CD4-positive, alpha-beta T cell treated with Interleukin-6 for 4 hours (primary cell): ENCODE measurements at regions not wholly inside any gene's neighbourhood (a gene's known extent, or its start where the extent isn't known, plus 50 kb on each side); places are given as distances from the start of the nearest gene placed in this dataset.

Experiments used
- DNase-seq: peaks from one replicate; pipeline ENCODE4 v3.0.0-alpha.2; 2020; ENCODE audit warnings: mixed read lengths

DNA sequence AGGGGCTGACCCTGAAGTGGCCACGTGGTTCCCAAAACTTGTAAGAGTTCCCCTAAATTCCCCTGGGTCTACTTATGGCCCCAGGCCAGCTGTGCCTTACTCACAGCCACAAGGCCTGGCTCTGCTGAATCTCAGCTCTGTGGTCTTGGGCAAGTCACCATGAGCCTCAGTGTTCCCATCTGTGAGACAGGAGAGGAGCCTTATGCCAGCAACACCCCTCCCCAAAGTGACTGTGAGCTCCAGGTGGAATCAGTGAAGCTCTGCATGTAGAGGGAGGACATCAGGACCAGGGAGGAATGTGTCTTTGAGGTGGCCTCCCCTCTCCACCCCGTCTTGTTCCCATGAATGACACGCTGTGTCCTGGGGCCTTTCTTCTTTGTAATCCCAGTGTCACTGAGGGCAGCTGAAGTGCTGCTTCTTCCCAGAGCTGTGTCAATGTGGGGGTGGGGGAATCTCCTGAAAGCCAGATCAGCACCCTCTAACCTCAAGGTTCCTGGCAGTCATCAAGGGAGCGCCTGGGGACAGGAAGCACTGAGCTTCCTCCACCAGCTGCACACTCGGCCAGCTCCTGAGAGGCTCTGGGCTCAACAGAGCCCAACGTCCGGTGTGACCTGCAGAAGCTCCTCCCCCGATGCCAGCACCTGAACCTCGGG lies 258.9 kb downstream of the UACA start:
- peak; percentile 49 for DNase-seq

GRCh38 chr15:70503798-70504298 lies 259.5 kb downstream of the UACA start:
- DNase-seq = no peak

DNA sequence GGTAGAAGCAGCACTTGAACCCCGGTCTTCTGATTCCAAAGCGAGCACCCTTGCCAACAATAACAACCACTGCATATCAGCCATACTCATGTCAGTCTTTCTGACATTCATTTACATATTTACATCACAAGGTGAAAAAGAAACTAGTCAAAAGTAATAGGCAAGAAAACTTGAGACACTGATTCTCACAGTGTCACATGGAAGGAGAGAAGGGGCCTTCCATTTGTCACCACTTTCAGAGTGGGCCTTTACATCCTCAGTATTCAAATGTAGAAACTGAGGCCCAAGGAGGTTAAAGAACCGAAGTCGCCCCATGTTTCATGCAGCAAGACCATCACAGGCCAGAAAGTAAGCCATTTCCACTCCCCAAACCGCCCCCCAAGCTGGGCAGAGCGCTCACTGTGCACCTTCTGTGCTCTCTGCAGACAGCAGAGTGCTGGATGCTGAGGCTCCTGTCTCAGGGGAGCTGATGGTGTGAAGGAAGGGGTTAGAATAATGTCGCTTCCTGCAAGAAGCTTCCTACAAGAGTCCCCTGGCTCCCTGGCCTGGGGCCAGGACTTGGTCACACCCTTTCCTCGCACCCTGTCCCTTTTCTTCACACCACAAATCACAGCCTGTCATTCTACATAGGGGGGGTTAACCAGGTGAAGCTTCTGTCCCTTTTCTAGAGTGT lies 260.1 kb downstream of the UACA start:
- DNase-seq = peak; percentile 36

GRCh38 chr15:70502529-70502928 lies 260.8 kb downstream of the UACA start:
- no peak for DNase-seq

- DNase-seq = no peak
These were observed 261.5 kb downstream of the UACA start for GRCh38 chr15:70501849-70502248.

DNA sequence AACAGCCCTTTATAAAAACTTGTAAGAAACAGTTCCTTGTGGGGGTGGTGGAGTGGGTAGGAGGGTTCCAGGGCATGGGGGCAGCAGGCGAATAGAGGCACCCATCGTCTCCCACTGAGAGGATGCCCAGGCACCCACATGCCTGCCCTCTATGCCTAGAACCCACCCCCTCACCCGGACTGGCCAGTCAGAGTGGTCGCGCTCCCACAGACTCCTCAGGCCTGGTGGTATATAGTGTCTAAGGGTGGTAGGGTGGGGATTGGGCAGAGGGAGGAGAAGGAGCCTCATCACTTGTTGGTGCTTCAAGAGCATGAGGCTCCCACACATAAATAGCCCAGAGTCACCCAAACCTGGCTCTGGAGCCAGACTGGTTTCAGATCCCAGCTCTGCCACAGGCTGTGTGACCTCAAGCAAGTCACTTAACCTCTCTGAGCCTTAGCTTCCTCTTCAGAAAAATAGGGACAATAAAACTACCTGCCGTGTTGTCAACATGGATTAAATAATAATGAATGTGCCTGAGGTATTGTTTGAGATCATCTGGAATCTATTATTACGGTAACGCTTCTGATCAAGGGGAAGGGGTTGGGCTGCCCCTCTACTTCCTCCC lies 262.1 kb downstream of the UACA start:
- no peak for DNase-seq

DNA sequence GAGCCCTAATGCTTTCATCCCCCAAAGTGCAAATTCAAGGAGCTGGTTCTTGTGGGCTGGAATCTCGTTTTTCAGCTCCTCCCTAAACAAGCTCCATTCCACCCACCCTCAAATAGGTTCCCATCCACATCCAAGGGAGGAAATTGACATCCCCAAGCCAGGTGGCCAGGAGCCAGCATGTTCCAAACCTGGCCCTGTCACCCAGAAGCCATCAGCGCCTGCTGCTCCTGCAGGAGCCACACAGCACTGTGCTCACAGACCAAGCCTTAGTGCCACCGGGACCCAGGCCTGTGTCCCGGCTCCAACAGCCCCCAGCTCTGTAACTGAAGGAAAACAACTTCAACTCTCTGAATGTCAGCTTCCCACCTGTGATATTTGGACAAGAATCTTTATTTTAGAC lies 263.6 kb downstream of the UACA start:
- no peak for DNase-seq

DNA sequence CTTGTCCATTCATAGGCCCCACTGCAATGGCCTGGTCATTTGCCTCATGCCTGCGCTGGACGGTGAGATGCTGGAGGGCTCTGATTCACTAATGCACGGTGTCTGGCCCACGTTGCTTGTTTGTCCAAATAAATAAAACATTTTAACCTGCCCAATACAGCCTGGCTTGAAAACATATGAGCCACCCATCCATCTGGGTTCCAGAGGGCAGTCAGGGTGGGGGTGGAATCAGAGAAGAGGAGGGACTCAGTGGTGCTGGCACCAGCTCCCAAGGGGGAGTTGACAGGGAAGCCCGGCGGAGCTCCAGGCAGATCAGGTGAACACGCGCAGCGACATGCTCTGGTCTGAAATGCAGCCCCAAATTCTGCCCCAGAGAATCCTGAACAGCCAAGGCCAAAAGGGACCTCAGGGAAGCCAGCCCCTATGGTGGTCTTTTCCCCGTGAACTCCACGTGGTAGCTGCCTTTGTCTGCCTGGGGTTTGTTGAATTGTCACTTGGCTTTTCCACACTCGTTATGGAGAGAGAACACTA lies 265.2 kb downstream of the UACA start:
- DNase-seq = no peak

DNA sequence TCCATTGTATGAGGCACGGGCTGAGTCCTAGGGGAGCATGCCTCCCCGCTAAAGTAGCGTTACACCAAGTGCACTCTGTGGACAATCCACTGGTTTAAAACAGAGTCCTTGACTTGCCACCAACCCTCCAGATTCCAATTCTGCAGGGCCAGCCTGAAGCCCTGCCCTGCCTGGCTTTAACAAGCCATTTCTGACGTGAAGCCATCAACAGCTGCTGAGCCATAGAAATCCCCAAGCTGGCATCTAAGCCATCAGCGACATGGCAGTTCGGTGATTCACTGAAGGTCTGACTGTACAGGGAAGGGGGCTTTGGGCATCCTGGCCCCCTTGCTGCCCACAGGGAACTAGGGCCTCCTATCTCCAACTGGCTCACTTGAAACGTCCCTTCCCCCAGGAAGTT lies 265.7 kb downstream of the UACA start:
- no peak for DNase-seq

- DNase-seq = no peak
These were observed 267.3 kb downstream of the UACA start for GRCh38 chr15:70495991-70496599.

- DNase-seq = no peak
These were observed 268.3 kb downstream of the UACA start for GRCh38 chr15:70494852-70495571.

DNA sequence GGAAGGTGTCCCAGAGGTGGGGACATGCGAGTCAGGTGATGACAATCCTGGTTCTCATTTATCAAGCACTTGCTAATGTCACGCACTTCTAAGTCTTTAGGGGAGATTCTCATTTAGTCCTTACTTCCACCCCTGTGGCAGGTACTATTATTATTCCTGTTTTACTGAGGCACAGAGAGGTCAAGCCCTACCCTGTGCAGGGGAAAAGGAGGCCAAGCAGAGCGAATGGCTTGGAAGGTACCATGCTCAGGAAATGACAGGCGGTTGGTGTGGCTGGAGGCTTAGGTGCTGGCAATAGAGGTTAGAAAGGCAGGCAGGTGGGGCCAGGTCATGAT lies 268.9 kb downstream of the UACA start:
- no peak for DNase-seq

DNA sequence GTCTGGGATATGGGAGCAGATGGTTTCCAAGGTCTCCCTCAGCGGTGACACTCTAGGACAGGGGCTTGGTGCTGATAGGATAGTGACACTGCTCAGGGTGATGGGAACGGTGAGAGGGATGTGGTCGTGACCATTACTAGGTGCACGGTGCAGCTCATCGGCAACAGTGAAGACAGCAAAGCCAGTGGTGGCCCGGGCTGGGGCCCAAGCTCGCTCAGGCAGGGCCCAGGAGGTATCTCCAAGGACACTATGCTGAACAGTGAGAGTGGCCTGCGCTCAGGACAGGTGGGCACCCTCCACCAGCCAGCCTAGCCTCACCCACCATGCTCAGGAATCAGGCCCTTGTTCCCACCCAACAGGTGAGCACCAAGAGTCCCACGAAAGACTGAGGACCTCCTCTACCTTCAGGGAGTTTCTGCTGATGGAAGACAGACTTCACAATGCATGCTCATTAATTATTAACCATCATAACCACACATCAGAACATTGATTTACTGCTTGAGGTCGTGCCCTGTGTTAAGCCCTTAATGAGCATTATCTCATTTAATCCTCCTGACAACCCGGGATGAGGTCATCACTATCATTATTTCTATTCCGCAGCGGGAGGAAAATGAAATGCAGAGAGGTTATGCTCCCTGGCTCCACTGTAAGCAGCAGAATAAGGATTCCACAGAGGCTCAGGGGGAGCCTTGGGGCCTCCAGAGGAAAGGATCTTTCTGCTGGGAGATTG lies 269.4 kb downstream of the UACA start:
- no peak for DNase-seq

GRCh38 chr15:70493376-70493775 lies 270.0 kb downstream of the UACA start:
- DNase-seq = no peak

- DNase-seq = peak; percentile 91
These were observed 270.8 kb downstream of the UACA start for GRCh38 chr15:70492240-70493177.

GRCh38 chr15:70491641-70492040 lies 271.7 kb downstream of the UACA start:
- DNase-seq = no peak

GRCh38 chr15:70491201-70491621 lies 272.1 kb downstream of the UACA start:
- DNase-seq = peak; percentile 44

- no peak for DNase-seq
These were observed 272.6 kb downstream of the UACA start for GRCh38 chr15:70490838-70491155.

DNA sequence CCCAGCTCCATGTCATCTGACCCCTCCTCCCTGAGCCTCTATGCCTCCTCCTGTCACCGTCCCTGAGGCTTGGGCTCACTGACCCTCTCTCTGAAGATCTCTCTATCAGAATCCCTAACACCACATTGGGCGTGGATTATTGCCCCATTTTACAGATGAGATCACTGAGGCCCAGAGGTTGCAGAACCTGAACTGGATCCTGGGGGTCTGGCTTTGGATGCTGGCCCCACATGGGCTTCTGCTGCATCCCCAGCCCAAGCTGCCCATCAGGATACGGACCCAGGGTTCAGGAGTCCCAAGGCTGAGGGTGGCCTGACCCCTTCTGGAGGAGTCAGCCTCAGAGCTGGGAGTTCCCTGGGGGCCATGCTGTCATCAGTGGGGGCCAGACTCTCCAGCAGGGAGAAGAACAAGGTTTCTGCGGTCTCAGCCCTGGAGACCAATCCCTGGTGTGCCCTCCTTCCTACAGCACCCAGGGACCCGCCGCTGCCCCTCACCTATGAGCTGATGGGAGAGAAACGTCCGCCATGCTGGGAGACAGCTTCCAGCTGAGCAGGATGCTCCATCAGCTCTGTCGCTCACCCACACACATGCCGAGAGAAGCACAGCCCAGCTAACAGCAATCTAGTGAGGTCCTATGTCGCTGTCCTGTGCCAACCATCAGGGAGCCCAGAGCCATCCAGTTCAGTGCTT lies 273.1 kb downstream of the UACA start:
- no peak for DNase-seq
